Loucy (cell line): ENCODE measurements at regions not wholly inside any gene's neighbourhood (a gene's known extent, or its start where the extent isn't known, plus 50 kb on each side); places are given as distances from the start of the nearest gene placed in this dataset.

ENCODE experiments used
- CTCF ChIP-seq: fragments of 200-600 bp; sonication (generic); conservative IDR thresholded peaks from 2 replicates; pipeline ENCODE4 v1.5.1; 2014; ENCODE audit warnings: mild to moderate bottlenecking, antibody characterized with exemption, low read length
- EZH2phosphoT487 ChIP-seq: fragments of 200-600 bp; IDR thresholded peaks from 2 replicates; pipeline ENCODE4 v1.6.1; 2018; ENCODE audit warnings: antibody characterized with exemption, mild to moderate bottlenecking, moderate library complexity, borderline replicate concordance

- TF ChIP-seq CTCF (no peak), EZH2phosphoT487 (no peak)
These were observed 1725.5 kb downstream of the GRIK2 start for GRCh38 chr6:103119056-103119455.
